ENCODE measurements at regions not wholly inside any gene's neighbourhood (a gene's known extent, or its start where the extent isn't known, plus 50 kb on each side); places are given as distances from the start of the nearest gene placed in this dataset.

DNA sequence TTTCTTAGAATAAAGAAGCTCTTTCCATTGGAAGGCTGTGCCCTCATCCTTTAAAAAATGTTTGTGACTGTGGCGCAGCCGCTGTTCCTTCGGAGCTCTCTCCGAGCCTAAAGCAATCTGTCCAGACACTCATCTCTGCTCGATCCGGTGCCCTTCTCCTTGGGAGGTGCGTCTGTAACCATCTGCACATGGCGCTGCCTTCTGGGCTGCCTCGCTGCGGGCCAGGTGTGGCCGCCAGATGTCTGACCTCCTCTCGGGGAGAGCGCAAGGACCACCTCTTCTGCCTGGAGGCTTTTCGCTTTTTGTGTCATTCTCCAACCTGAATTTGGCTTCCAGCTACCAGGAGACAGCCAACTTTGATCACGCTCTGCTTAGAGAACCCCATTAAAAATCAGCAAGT is 153.4 kb upstream of the PTCH1 start:
- Mint-ChIP-seq H3K4me1 (ENCODE audit: low read depth) (no peaks in the 10 kb centered on the region), H3K4me3 (no peak overlapping the region), H3K27me3 (ENCODE audit: low read depth) (peaks cover 68% of the 10 kb centered on the region), H3K27ac (no peak overlapping the region), H3K9me3 (no peaks in the 10 kb centered on the region), H3K36me3 (ENCODE audit: low read depth) (no peaks in the 10 kb centered on the region)

DNA sequence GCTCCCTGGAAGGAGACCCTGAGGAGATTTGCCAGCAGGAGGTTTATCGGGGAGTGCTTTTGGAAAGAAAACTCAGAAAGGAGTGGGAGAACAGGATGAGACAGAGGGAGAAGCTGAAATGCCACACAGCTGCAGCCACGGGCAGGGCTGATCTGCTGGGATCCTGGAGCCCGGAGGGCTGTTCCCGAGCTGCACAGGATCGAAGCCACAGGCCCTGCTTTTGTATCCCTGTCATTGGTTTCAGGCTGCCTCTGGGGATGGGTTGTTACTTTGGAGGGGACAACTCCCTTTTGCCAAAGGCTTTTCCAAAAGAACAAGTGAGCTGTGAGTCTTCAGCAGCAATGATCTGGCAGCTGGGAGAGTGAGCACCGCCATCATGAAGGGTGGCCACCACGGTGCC is 152.5 kb upstream of the PTCH1 start:
- H3K27me3 Mint-ChIP-seq (ENCODE audit: low read depth), result peaks cover 66% of the 10 kb centered on the region
- no peak overlapping the region for H3K27ac Mint-ChIP-seq
- H3K4me3 Mint-ChIP-seq, result no peak overlapping the region
- H3K9me3 Mint-ChIP-seq, result no peaks in the 10 kb centered on the region
- H3K4me1 Mint-ChIP-seq (ENCODE audit: low read depth), result no peaks in the 10 kb centered on the region
- H3K36me3 Mint-ChIP-seq (ENCODE audit: low read depth), result no peaks in the 10 kb centered on the region

DNA sequence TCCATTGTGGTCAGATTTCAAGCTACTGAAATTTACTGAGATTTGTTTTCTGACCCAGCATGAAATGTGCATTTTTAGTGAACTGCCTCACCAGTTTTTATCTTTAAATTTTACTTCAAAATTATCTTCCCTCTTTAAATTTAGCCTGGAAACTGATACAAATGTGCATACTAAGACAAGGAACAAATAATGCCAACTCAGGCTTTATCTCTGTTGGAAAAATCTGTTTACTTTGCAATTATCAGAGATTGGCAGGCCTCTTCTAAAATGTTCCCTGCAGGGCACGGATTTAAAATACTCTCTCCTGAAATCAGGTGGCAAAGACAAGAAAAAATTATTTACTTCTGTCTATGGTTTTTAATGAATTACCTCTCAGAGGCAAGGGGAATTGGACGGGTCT is 151.0 kb upstream of the PTCH1 start:
- no peak overlapping the region for H3K4me3 Mint-ChIP-seq
- peaks cover 59% of the 10 kb centered on the region for H3K27me3 Mint-ChIP-seq (ENCODE audit: low read depth)
- no peaks in the 10 kb centered on the region for H3K9me3 Mint-ChIP-seq
- H3K27ac Mint-ChIP-seq, result no peak overlapping the region
- no peaks in the 10 kb centered on the region for H3K36me3 Mint-ChIP-seq (ENCODE audit: low read depth)
- no peaks in the 10 kb centered on the region for H3K4me1 Mint-ChIP-seq (ENCODE audit: low read depth)

DNA sequence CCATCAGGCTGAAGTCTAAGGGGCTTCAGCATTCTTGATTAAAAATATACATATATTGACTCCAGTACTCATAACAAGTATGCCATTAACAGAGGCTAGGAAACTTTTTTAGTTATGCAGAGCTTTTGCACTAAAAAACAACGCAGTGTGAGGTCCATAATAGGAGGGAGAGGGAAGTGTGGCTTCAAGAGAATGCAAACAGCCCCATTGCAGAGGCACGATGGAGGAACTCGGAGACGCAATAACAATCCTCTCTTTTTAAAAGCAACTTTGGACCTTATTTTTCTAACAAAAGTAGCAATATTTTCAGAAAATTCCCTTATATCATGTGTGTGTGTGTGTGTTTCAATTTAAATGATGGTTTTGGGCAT is 150.0 kb upstream of the PTCH1 start:
- no peaks in the 10 kb centered on the region for H3K9me3 Mint-ChIP-seq
- no peaks in the 10 kb centered on the region for H3K36me3 Mint-ChIP-seq (ENCODE audit: low read depth)
- no peaks in the 10 kb centered on the region for H3K4me1 Mint-ChIP-seq (ENCODE audit: low read depth)
- no peak overlapping the region for H3K4me3 Mint-ChIP-seq
- peaks cover 53% of the 10 kb centered on the region for H3K27me3 Mint-ChIP-seq (ENCODE audit: low read depth)
- no peak overlapping the region for H3K27ac Mint-ChIP-seq

DNA sequence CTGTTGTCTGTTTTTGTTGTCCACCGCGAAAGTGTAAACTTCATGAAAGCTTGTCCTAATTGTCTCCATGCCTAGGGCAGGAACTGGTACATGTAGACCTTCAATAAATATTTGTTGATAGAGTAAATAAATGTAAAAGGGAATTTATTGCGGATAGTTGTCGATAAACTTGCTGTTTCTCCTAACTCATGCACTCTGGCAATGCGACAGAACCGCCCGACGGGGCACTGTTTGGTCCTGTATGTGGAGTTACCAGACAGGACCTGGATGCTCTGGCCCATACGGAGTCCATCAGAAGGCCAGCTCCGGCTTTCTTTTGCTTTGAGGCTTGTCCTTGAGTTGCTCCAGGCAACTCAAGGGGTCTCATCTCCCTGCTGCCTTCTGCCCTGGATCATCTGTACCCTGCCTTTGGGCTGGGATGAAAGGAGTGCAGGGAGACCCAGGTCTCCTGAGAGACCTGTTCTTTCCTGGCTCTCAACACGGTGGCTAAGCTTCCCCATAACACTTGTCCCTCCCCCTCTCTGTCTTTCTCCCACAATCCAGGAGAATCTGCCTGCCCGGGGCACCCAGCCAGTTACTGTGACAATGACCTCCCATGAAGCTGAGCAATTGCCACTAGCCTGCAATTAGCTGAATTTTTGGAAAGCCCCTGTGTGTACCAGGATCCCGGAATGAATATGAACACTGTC is 149.5 kb upstream of the PTCH1 start:
- peaks cover 48% of the 10 kb centered on the region for H3K27me3 Mint-ChIP-seq (ENCODE audit: low read depth)
- no peaks in the 10 kb centered on the region for H3K36me3 Mint-ChIP-seq (ENCODE audit: low read depth)
- no peaks in the 10 kb centered on the region for H3K9me3 Mint-ChIP-seq
- H3K4me1 Mint-ChIP-seq (ENCODE audit: low read depth), result no peaks in the 10 kb centered on the region
- no peak overlapping the region for H3K4me3 Mint-ChIP-seq
- H3K27ac Mint-ChIP-seq, result no peak overlapping the region

DNA sequence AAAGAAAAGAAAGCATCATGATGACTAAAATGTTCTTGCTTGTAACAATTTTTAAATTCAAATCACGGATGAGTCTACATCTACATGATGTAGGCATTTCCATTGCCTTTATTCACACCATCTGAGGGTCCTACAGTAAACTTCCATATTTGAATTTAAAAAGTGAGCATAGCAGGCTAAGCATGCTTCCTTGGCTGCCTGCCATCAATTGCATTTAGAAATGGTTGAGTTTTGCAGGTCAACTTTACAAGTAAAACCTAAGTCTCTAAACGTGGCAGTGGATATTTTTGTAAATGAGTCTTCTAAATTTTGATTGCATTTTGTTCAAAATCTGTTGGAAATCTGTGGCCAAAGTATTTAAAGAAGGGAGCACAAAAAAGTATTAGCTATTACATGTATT is 136.5 kb upstream of the PTCH1 start:
- no peak overlapping the region for H3K4me3 Mint-ChIP-seq
- peaks cover 35% of the 10 kb centered on the region for H3K27me3 Mint-ChIP-seq (ENCODE audit: low read depth)
- no peaks in the 10 kb centered on the region for H3K4me1 Mint-ChIP-seq (ENCODE audit: low read depth)
- no peaks in the 10 kb centered on the region for H3K36me3 Mint-ChIP-seq (ENCODE audit: low read depth)
- H3K9me3 Mint-ChIP-seq, result peaks cover 1% of the 10 kb centered on the region
- H3K27ac Mint-ChIP-seq, result no peak overlapping the region

DNA sequence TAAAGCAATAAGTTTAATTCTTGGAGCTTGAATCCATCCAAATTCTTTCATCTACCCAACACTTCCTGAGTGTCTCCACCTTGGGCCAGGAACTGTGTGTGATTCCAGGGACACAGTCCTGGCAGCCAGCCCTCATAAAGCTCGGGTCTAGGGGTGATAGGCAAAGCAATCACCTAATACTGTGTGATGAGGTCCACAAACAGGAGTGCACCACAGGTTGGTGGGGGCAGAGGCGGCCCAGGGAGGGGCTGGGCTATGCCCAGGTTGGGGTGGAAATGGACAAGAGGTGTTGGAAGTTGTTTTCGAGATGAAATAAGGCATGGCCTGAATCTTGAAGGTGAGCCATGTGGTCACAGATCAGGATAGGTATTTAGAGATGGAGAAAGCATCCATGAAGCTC is 133.9 kb upstream of the PTCH1 start:
- no peaks in the 10 kb centered on the region for H3K4me1 Mint-ChIP-seq (ENCODE audit: low read depth)
- no peak overlapping the region for H3K4me3 Mint-ChIP-seq
- peaks cover 14% of the 10 kb centered on the region for H3K27me3 Mint-ChIP-seq (ENCODE audit: low read depth)
- H3K36me3 Mint-ChIP-seq (ENCODE audit: low read depth), result no peaks in the 10 kb centered on the region
- no peak overlapping the region for H3K27ac Mint-ChIP-seq
- no peaks in the 10 kb centered on the region for H3K9me3 Mint-ChIP-seq

DNA sequence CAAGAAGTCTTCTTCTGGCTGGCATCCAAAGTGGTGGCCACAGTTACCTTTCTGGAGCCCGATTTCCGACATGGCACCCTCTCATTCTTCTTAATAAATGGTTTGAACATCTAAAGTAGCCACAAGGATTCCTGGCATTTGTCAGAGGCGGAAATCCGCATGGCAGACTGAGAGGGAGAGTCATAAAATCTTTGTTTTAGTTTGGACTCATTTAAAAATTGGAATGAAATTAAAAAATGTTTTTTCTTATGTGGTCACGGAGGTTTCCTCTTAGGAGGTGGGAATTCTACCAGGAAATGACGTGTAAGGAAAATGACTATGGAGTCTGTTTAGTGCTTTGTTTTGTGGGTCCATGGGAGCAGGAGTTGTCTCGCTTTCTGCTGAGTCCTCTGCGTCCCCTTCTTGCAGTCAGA is 133.0 kb upstream of the PTCH1 start:
- H3K27me3 Mint-ChIP-seq (ENCODE audit: low read depth), result peaks cover 15% of the 10 kb centered on the region
- no peak overlapping the region for H3K27ac Mint-ChIP-seq
- no peaks in the 10 kb centered on the region for H3K9me3 Mint-ChIP-seq
- H3K4me1 Mint-ChIP-seq (ENCODE audit: low read depth), result no peaks in the 10 kb centered on the region
- no peaks in the 10 kb centered on the region for H3K36me3 Mint-ChIP-seq (ENCODE audit: low read depth)
- no peak overlapping the region for H3K4me3 Mint-ChIP-seq

DNA sequence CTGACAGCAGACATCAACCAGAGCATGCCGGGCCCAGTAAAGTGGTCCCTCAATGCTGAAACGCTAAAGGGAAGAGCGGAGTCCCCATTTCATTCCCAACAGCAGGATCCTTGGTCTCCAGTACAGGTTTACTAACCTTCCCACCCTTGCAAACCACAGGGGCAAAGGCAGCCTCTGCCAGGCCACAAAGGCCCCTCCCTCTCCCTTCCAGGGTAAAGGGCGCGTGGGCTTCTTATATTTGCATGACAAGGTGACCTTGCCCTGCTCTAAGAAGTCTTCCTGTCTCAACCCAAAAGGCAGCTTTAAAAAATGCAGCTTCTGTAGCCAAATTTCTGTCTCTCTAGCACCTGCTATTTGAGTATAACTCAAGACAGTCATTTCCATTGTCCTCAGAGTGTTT is 131.5 kb upstream of the PTCH1 start:
- no peaks in the 10 kb centered on the region for H3K36me3 Mint-ChIP-seq (ENCODE audit: low read depth)
- no peaks in the 10 kb centered on the region for H3K4me1 Mint-ChIP-seq (ENCODE audit: low read depth)
- H3K9me3 Mint-ChIP-seq, result no peaks in the 10 kb centered on the region
- peaks cover 15% of the 10 kb centered on the region for H3K27me3 Mint-ChIP-seq (ENCODE audit: low read depth)
- no peak overlapping the region for H3K27ac Mint-ChIP-seq
- no peak overlapping the region for H3K4me3 Mint-ChIP-seq

DNA sequence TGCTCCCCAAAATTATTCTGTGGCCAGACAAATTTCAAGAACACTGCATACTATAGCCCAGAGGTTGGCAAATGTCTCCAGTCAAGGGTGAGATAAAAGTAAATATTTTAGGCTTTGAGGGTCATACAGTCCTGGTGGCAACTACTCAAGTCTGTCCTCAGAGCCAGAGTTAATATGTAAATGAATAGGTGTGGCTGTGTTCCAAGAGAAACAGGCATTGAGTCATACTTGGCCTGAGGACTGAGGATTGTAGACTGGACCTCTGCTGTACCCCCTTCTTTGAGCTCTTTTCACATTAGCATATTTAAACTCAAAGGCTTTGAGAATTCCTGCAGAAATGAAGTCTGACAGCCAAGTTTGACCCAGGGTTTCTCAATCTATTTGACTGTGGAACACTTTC is 129.2 kb upstream of the PTCH1 start:
- H3K4me1 Mint-ChIP-seq (ENCODE audit: low read depth), result no peaks in the 10 kb centered on the region
- no peak overlapping the region for H3K4me3 Mint-ChIP-seq
- peaks cover 11% of the 10 kb centered on the region for H3K27me3 Mint-ChIP-seq (ENCODE audit: low read depth)
- H3K9me3 Mint-ChIP-seq, result no peaks in the 10 kb centered on the region
- no peak overlapping the region for H3K27ac Mint-ChIP-seq
- H3K36me3 Mint-ChIP-seq (ENCODE audit: low read depth), result no peaks in the 10 kb centered on the region

DNA sequence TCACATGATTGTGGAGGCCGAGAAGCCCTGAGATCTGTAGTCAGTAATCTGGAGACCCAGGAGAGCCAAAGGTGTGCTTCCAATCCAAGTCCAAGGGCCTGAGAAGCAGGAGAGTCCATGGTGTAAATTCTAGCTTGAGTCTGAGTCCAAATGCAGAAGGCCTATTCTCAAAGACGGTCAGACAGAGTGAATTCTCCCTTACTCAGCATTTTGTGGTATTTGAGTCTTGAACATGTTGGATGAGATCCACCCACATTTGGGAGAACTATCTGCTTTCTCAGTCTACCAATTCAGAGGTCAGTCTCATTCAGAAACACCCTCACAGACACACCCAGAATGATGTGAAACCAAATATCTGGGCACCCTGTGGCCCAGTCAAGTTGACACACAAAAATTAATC is 128.8 kb upstream of the PTCH1 start:
- Mint-ChIP-seq H3K27me3 (ENCODE audit: low read depth) (peaks cover 14% of the 10 kb centered on the region), H3K4me3 (no peak overlapping the region), H3K27ac (no peak overlapping the region), H3K9me3 (no peaks in the 10 kb centered on the region), H3K36me3 (ENCODE audit: low read depth) (no peaks in the 10 kb centered on the region), H3K4me1 (ENCODE audit: low read depth) (no peaks in the 10 kb centered on the region)

DNA sequence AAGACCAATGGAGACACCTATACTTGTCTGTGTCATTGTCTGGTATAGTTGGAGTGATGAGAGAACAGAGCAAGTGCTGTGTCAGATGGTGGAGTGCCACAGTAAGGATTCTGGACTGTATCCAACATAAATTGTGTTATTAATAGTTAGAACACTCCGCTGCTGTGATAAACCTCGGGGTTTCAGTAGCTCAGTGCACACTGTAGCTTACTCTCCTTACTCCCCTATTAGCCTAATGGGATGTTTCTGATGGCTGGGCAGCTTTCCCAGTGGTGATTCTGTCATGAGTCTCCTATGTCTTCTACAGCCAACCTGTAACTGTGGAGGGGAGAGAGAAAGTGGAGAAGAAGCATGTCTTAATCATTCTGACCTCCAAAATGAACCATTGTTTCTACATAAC is 127.6 kb upstream of the PTCH1 start:
- H3K27me3 Mint-ChIP-seq (ENCODE audit: low read depth), result peaks cover 21% of the 10 kb centered on the region
- no peaks in the 10 kb centered on the region for H3K9me3 Mint-ChIP-seq
- H3K27ac Mint-ChIP-seq, result no peak overlapping the region

DNA sequence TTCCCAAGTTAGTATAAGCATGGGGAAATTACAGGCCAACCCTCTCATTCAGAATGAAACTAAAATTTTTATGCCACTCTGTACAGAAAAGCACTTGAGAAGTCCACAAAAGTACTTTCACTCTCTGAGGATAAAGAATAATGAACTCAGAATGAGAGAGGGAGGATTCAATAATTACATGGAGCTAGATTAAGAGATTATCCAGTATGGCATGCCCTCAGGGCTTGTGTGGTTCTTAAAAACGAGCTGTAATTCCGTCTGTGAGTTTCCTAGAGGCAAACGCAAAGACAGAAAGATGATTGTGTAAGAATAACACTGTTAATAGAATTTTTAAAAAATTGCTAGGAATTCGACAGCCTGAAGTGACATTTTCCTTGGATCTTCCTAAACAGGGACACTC is 126.8 kb upstream of the PTCH1 start:
- Mint-ChIP-seq H3K4me3 (no peak overlapping the region), H3K4me1 (ENCODE audit: low read depth) (no peaks in the 10 kb centered on the region), H3K27ac (no peak overlapping the region), H3K9me3 (no peaks in the 10 kb centered on the region), H3K36me3 (ENCODE audit: low read depth) (no peaks in the 10 kb centered on the region), H3K27me3 (ENCODE audit: low read depth) (peaks cover 22% of the 10 kb centered on the region)

More for the DNA sequence above, 127.6 kb upstream of the PTCH1 start:
- Mint-ChIP-seq H3K4me3 (no peak overlapping the region), H3K4me1 (ENCODE audit: low read depth) (no peaks in the 10 kb centered on the region), H3K36me3 (ENCODE audit: low read depth) (no peaks in the 10 kb centered on the region)

DNA sequence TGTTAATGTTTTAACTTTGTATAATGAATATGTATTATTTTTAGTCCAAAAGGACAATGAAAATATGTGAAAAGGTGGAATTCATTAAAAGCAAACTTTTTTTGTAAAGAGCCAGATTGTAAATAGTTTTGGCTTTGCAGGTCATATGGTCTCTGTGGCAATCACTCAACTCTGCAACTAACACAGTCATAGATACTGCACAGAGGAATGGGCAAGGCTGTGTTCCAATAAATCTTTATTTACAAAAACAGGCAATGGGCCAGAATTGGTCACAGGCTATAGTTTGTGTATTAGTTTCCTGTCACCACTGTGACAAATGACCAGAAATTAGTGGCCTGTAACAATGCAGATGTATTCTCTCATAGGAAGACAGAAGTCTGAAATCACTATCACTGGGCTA is 125.4 kb upstream of the PTCH1 start:
- no peaks in the 10 kb centered on the region for H3K4me1 Mint-ChIP-seq (ENCODE audit: low read depth)
- no peak overlapping the region for H3K4me3 Mint-ChIP-seq
- no peak overlapping the region for H3K27ac Mint-ChIP-seq
- no peaks in the 10 kb centered on the region for H3K36me3 Mint-ChIP-seq (ENCODE audit: low read depth)
- H3K9me3 Mint-ChIP-seq, result peaks cover 5% of the 10 kb centered on the region
- H3K27me3 Mint-ChIP-seq (ENCODE audit: low read depth), result peaks cover 33% of the 10 kb centered on the region

DNA sequence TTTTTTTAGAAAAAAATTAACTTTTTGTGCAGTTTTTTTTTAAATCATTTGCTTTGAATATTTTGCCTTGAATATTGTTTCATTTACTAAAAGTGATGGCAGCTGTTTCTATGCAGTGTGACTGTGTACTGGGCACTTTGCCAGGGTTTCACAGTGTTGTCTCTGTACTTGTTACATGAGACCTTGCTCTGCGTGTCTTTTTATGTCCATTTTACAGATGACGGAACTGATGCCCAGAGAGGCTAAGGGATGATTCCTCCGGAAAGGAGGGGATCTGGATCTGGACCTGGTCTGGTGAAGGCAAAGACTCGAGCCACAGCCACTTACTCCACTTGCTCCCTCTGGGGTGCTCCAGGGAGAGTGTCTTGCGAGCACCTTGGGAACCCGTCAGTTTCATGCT is 124.8 kb upstream of the PTCH1 start:
- Mint-ChIP-seq H3K4me3 (no peak overlapping the region), H3K36me3 (ENCODE audit: low read depth) (no peaks in the 10 kb centered on the region), H3K9me3 (peaks cover 5% of the 10 kb centered on the region), H3K4me1 (ENCODE audit: low read depth) (no peaks in the 10 kb centered on the region), H3K27ac (no peak overlapping the region), H3K27me3 (ENCODE audit: low read depth) (peaks cover 38% of the 10 kb centered on the region)

DNA sequence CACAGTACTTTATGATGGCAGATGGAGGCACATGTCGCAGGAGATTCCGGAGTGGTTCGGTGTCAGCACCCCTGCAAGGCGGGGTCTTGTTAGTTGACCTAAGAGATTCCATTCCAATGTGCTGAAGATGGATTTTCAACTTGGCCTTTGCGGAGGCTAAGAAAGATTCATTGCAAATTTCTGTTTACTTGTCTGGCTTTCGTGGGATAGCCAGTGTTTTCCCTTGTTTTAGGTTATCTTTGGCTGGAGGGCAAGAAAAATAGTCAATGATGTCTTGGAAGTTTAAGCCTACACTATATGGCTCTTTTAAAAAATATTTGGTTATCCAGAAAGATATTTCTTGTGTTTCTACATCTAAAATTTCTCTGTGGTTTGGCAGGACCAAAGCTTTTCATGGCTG is 123.6 kb upstream of the PTCH1 start:
- Mint-ChIP-seq H3K4me1 (ENCODE audit: low read depth) (no peaks in the 10 kb centered on the region), H3K4me3 (no peak overlapping the region), H3K27ac (no peak overlapping the region), H3K27me3 (ENCODE audit: low read depth) (peaks cover 35% of the 10 kb centered on the region), H3K36me3 (ENCODE audit: low read depth) (no peaks in the 10 kb centered on the region), H3K9me3 (peaks cover 5% of the 10 kb centered on the region)
